Neural cell (in vitro differentiated cells): ENCODE measurements at regions not wholly inside any gene's neighbourhood (a gene's known extent, or its start where the extent isn't known, plus 50 kb on each side); places are given as distances from the start of the nearest gene placed in this dataset.

Source experiments
- H2AFZ ChIP-seq: fragments of 200-600, 300-800 bp; sonication (generic), shearing (Covaris generic); 2 replicates; pipeline ENCODE4 v1.6.0; 2014; ENCODE audit warnings: low read depth, mild to moderate bottlenecking, antibody characterized with exemption, low read length, moderate library complexity
- H3F3A ChIP-seq: fragments of 200-600 bp; shearing (Covaris generic); 2 replicates; pipeline ENCODE4 v1.6.1; 2016; ENCODE audit warnings: mild to moderate bottlenecking, moderate library complexity, mixed read lengths, antibody characterized with exemption, low read length; ENCODE audit not compliant: insufficient read depth, poor library complexity, severe bottlenecking
- H3K27ac ChIP-seq: fragments of 200-600, 300-800 bp; sonication (generic), shearing (Covaris generic); 2 replicates; pipeline ENCODE4 v1.5.1; 2014; ENCODE audit warnings: mild to moderate bottlenecking, low read length, moderate library complexity
- H3K27me3 ChIP-seq: fragments of 300-800, 200-600 bp; sonication (generic), shearing (Covaris generic); 2 replicates; pipeline ENCODE4 v1.6.0; 2014; ENCODE audit warnings: mild to moderate bottlenecking, low read depth, low read length, moderate library complexity; ENCODE audit not compliant: insufficient read depth
- H3K36me3 ChIP-seq: fragments of 300-800, 200-600 bp; sonication (generic), shearing (Covaris generic); 2 replicates; pipeline ENCODE4 v1.5.1; 2014; ENCODE audit warnings: mild to moderate bottlenecking, antibody characterized with exemption, low read length, moderate library complexity; ENCODE audit not compliant: insufficient read depth
- H3K4me2 ChIP-seq: fragments of 300-800, 200-600 bp; sonication (generic), shearing (Covaris generic); 2 replicates; pipeline ENCODE4 v1.6.0; 2014; ENCODE audit warnings: mild to moderate bottlenecking, low read length
- H3K4me3 ChIP-seq: fragments of 300-800, 200-600 bp; sonication (generic), shearing (Covaris generic); 2 replicates; pipeline ENCODE4 v1.5.1; 2014; ENCODE audit warnings: mild to moderate bottlenecking, low read length, moderate library complexity
- H3K79me2 ChIP-seq: fragments of 200-600 bp; shearing (Covaris generic); replicated peaks from 2 replicates; pipeline ENCODE4 v1.6.0; 2014; ENCODE audit warnings: mild to moderate bottlenecking, low read length, moderate library complexity; ENCODE audit not compliant: insufficient read depth
- H3K9ac ChIP-seq: fragments of 300-800, 200-600 bp; sonication (generic), shearing (Covaris generic); 2 replicates; pipeline ENCODE4 v1.6.1; 2016; ENCODE audit warnings: mild to moderate bottlenecking, low read length, mixed read lengths
- H3K9me2 ChIP-seq: fragments of 200-600 bp; shearing (Covaris generic); 2 replicates; pipeline ENCODE4 v1.6.1; 2016; ENCODE audit warnings: mild to moderate bottlenecking, low read length, mixed read lengths; ENCODE audit not compliant: insufficient read depth
- H3K9me3 ChIP-seq: fragments of 200-600, 300-800 bp; sonication (generic), shearing (Covaris generic); 2 replicates; pipeline ENCODE4 v1.6.1; 2016; ENCODE audit warnings: mild to moderate bottlenecking, mixed run types, low read length, moderate library complexity, mixed read lengths
- H4K20me1 ChIP-seq: fragments of 200-600 bp; shearing (Covaris generic); 2 replicates; pipeline ENCODE4 v1.6.1; 2016; ENCODE audit warnings: mild to moderate bottlenecking, mixed run types; ENCODE audit not compliant: insufficient read depth
- CTCF ChIP-seq: fragments of 450-650 bp; IDR thresholded peaks from 2 replicates; pipeline ENCODE4 v1.5.1; 2014; ENCODE audit warnings: antibody characterized with exemption, mild to moderate bottlenecking, moderate library complexity; ENCODE audit not compliant: poor library complexity, severe bottlenecking
- EP300 ChIP-seq: fragments of 450-650 bp; conservative IDR thresholded peaks from 2 replicates; pipeline ENCODE4 v1.6.1; 2014; ENCODE audit warnings: antibody characterized with exemption, mild to moderate bottlenecking, moderate library complexity; ENCODE audit not compliant: poor library complexity, severe bottlenecking
- EZH2 ChIP-seq: fragments of 200-600, 300-800 bp; shearing (Covaris generic), sonication (generic); IDR thresholded peaks from 2 replicates; pipeline ENCODE4 v1.6.1; 2014; ENCODE audit warnings: antibody characterized with exemption, low read length, borderline replicate concordance, mild to moderate bottlenecking; ENCODE audit not compliant: insufficient read depth, poor library complexity, severe bottlenecking
- MXI1 ChIP-seq: fragments of 450-650 bp; conservative IDR thresholded peaks from 2 replicates; pipeline ENCODE4 v1.6.1; 2014; ENCODE audit warnings: antibody characterized with exemption, mild to moderate bottlenecking; ENCODE audit not compliant: poor library complexity, severe bottlenecking
- POLR2AphosphoS5 ChIP-seq: IDR thresholded peaks from 2 replicates; pipeline ENCODE4 v1.6.1; 2012
- RAD21 ChIP-seq: fragments of 450-650 bp; conservative IDR thresholded peaks from 2 replicates; pipeline ENCODE4 v1.6.1; 2014; ENCODE audit warnings: antibody characterized with exemption, mild to moderate bottlenecking, moderate library complexity
- REST ChIP-seq: IDR thresholded peaks from 2 replicates; pipeline ENCODE4 v1.6.1; 2012; ENCODE audit warnings: borderline replicate concordance
- SMC3 ChIP-seq: fragments of 450-650 bp; conservative IDR thresholded peaks from 2 replicates; pipeline ENCODE4 v1.6.1; 2014; ENCODE audit warnings: antibody characterized with exemption, mild to moderate bottlenecking, moderate library complexity; ENCODE audit not compliant: poor library complexity
- TAF1 ChIP-seq: IDR thresholded peaks from 2 replicates; pipeline ENCODE4 v1.6.1; 2012; ENCODE audit warnings: low read depth

GRCh38 chr19:27750391-27751043, 1462.4 kb downstream of the UQCRFS1 start:
- H3K79me2 ChIP-seq, result no peaks in the 10 kb centered on the region
- no peaks in the 10 kb centered on the region for H3K9me2 ChIP-seq
- no peaks in the 10 kb centered on the region for H3K36me3 ChIP-seq
- no peak overlapping the region for H3K9ac ChIP-seq
- H3F3A ChIP-seq, result no peaks in the 10 kb centered on the region
- no peak overlapping the region for H3K4me3 ChIP-seq
- no peak overlapping the region for H2AFZ ChIP-seq
- TF ChIP-seq POLR2AphosphoS5, result no peak
- TF ChIP-seq REST, result no peak
- no peak for TF ChIP-seq TAF1
- TF ChIP-seq SMC3, result no peak
- TF ChIP-seq CTCF, result no peak
- no peak for TF ChIP-seq RAD21
- no peak for TF ChIP-seq MXI1
- TF ChIP-seq EP300, result no peak
- TF ChIP-seq EZH2, result no peak
- no peak overlapping the region for H3K27ac ChIP-seq
- no peak overlapping the region for H3K4me2 ChIP-seq
- H3K9me3 ChIP-seq, result peaks cover 6% of the 10 kb centered on the region
- H3K27me3 ChIP-seq, result no peaks in the 10 kb centered on the region
- no peaks in the 10 kb centered on the region for H4K20me1 ChIP-seq

- no peaks in the 10 kb centered on the region for H3K9me2 ChIP-seq
- no peaks in the 10 kb centered on the region for H3K36me3 ChIP-seq
- no peak overlapping the region for H3K4me3 ChIP-seq
- no peaks in the 10 kb centered on the region for H3K79me2 ChIP-seq
- H3K4me2 ChIP-seq, result no peak overlapping the region
- H4K20me1 ChIP-seq, result no peaks in the 10 kb centered on the region
- no peak for TF ChIP-seq EP300
- no peak for TF ChIP-seq POLR2AphosphoS5
- TF ChIP-seq RAD21, result no peak
- TF ChIP-seq TAF1, result no peak
- TF ChIP-seq MXI1, result no peak
- TF ChIP-seq CTCF, result no peak
- no peaks in the 10 kb centered on the region for H3F3A ChIP-seq
- H3K9ac ChIP-seq, result no peak overlapping the region
- peaks cover 6% of the 10 kb centered on the region for H3K9me3 ChIP-seq
- H3K27me3 ChIP-seq, result no peaks in the 10 kb centered on the region
- H3K27ac ChIP-seq, result no peak overlapping the region
- H2AFZ ChIP-seq, result no peak overlapping the region
Observed at GRCh38 chr19:27748551-27749152, 1464.3 kb downstream of the UQCRFS1 start.
